ENCODE measurements at regions not wholly inside any gene's neighbourhood (a gene's known extent, or its start where the extent isn't known, plus 50 kb on each side); places are given as distances from the start of the nearest gene placed in this dataset.
"Not testable (repeated sequence)": the region's sequence is repeated elsewhere in the genome, so short reads cannot be mapped to it uniquely, and the experiment has no call there.

DNA sequence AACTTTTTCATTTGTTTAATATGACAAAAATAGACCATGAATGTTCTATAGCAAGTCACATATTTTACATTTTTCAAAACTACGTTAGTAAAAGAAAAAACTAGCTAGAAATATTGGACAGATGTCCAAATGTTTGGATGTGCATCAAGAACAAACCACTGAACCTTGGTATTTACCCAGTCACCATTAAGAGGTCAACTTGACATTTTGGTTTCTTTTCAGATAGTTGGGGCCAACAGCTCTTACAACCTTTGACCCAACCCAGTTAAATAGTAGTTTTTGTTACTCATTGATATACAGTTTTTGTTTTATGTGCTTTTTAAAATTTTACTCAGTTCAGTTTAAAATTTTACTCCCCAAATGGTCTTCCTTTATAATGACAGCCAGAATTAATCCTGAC, 238.7 kb upstream of the TET2 start:
- no peak for TF ChIP-seq CTCF (conservative IDR thresholded peaks at IDR 0.05; ENCODE audit: low read depth, low read length)
- no peak overlapping the region for H3K4me3 ChIP-seq (ENCODE audit: low read depth, low read length)
- no peak for DNase-seq (ENCODE audit: low read depth)

GRCh38 chr4:104909376-104909775, 237.3 kb upstream of the TET2 start:
- no peak overlapping the region for H3K4me3 ChIP-seq (ENCODE audit: low read depth, low read length)
- DNase-seq (ENCODE audit: low read depth) = no peak

DNA sequence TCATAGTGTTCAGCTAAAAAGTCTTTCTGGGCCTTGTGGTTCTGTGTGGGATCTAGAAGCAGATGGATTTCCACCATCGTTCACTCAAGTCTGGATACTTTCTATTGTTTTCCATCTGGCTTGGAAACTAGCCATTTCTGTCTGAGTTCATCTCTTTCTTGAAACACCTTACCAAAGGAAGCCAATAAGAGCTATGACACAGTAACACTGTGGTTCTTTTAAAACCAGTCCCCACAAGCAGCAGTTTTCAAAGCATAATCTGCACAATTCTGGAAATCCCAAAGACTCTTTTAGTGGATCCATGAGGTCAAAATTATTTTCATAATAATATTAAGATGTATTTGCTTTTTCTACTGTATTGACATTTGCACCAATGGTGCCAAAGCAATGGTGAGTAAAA, 234.2 kb upstream of the TET2 start:
- no peak for DNase-seq (ENCODE audit: low read depth)
- no peak for TF ChIP-seq CTCF (conservative IDR thresholded peaks at IDR 0.05; ENCODE audit: low read depth, low read length)
- no peak overlapping the region for H3K4me3 ChIP-seq (ENCODE audit: low read depth, low read length)

More at GRCh38 chr4:104909376-104909775, 237.3 kb upstream of the TET2 start:
- TF ChIP-seq CTCF (conservative IDR thresholded peaks at IDR 0.05; ENCODE audit: low read depth, low read length) = no peak

DNA sequence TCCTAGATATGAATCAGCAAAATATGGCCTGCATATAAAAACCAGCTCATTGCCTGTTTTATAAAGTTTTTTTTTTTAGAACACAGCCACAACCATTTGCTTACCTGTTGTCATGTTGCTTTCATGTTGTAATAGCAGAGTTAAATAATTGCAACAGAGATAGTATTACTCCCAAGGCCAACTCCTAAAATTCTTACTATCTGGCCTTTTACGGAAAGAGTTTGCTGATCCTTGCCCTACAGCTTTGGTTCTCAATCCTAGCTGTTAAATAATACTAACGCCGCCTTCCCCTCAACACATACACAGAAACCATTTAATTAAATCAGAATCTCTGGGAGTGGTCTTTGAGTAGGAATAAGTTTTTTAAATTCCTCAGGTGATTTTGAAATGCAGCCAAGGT, 231.3 kb upstream of the TET2 start:
- H3K4me3 ChIP-seq (ENCODE audit: low read depth, low read length) = no peak overlapping the region
- DNase-seq (ENCODE audit: low read depth) = no peak
- TF ChIP-seq CTCF (conservative IDR thresholded peaks at IDR 0.05; ENCODE audit: low read depth, low read length) = no peak

- H3K4me3 ChIP-seq (ENCODE audit: low read depth, low read length) = no peak overlapping the region
- DNase-seq (ENCODE audit: low read depth) = no peak
- no peak for TF ChIP-seq CTCF (conservative IDR thresholded peaks at IDR 0.05; ENCODE audit: low read depth, low read length)
These were observed 230.8 kb upstream of the TET2 start for GRCh38 chr4:104915864-104916263.

GRCh38 chr4:104919406-104919805, 227.3 kb upstream of the TET2 start:
- no peak for TF ChIP-seq CTCF (conservative IDR thresholded peaks at IDR 0.05; ENCODE audit: low read depth, low read length)
- DNase-seq (ENCODE audit: low read depth) = no peak
- H3K4me3 ChIP-seq (ENCODE audit: low read depth, low read length) = no peak overlapping the region

DNA sequence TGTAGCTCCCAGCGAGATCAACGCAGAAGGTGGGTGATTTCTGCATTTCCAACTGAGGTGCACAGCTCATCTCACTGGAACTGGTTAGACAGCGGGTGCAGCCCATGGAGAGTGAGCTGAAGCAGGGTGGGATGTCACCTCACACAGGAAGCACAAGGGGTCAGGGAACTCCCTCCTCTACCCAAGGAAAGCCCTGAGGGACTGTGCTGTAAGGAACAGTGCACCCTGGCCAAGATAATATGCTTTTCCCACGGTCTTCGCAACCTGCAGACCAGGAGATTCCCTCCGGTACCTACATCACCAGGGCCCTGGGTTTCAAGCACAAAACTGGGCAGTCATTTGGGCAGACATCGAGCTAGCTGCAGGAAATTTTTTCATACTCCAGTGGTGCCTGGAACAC, 216.4 kb upstream of the TET2 start:
- TF ChIP-seq CTCF (conservative IDR thresholded peaks at IDR 0.05; ENCODE audit: low read depth, low read length) = no peak
- H3K4me3 ChIP-seq (ENCODE audit: low read depth, low read length) = no peak overlapping the region
- DNase-seq (ENCODE audit: low read depth) = no peak

DNA sequence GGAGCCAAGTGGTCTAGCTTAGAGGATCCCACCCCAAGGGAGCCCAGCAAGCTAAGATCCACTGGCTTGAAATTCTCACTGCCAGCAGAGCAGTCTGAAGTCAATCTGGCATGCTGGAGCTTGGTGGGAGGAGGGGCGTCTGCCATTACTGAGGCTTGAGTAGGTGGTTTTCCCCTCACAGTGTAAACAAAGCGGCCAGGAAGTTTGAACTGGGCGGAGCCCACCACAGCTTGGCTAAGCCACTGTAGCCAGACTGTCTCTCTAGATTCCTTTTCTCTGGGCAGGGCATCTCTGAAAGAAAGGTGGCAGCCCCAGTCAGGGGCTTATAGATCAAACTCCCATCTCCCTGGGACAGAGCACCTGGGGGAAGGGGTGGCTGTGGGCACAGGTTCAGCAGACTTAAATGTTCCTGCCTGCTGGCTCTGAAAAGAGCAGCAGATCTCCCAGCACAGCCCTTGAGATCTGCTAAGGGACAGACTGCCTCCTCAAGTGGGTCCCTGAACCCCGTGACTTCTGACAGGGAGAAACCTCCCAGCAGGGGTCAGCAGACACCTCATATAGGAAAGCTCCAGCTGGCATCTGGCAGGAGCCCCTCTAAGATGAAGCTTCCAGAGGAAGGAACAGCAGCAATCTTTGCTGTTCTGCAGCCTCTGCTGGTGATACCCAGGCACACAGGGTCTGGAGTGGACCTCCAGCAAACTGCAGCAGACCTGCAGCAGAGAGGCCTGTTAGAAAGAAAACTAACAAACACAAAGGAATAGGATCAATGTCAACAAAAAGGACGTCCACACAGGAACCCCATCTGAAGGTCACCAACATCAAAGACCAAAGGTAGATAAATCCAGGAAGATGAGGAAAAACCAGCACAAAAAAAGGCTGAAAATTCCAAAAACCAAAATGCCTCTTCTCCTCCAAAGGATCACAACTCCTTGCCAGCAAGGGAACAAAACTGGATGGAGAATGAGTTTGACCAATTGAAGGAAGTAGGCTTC, 215.6 kb upstream of the TET2 start:
- peak; percentile 4 for DNase-seq (ENCODE audit: low read depth)
- H3K4me3 ChIP-seq (ENCODE audit: low read depth, low read length) = not testable (repeated sequence)
